Putamen (tissue), 1 donor: ENCODE measurements at regions not wholly inside any gene's neighbourhood (a gene's known extent, or its start where the extent isn't known, plus 50 kb on each side); places are given as distances from the start of the nearest gene placed in this dataset.

Source experiments
- DNase-seq: peaks from one replicate; pipeline ENCODE4 v3.0.0-alpha.2; 2016; ENCODE audit warnings: low spot score

GRCh38 chr3:6182909-6183308 lies 678.0 kb upstream of the GRM7 start:
- no peak for DNase-seq

- no peak for DNase-seq
Observed at GRCh38 chr3:6189384-6189783, 671.5 kb upstream of the GRM7 start.

GRCh38 chr3:6204891-6205290 lies 656.0 kb upstream of the GRM7 start:
- no peak for DNase-seq

- no peak for DNase-seq
Observed at GRCh38 chr3:6216135-6217026, 644.5 kb upstream of the GRM7 start.

DNA sequence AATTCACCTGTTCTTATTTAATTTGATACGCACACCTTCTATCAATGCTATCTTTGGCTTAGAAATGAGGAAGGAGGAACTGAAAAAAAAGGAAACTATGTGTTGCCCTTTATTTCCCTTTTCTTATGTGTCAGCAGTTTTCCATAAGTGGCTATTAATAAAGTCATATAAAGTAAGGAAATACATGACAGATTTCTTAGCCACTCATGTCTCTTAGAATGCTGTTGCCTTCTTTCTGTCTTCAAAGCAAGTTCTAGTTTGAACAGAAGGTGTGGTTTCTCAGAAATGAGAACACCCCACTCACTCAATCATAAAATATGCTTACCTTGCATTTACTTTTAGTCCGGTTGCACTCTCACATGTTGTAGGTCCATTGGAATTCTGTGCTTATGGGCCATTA lies 640.5 kb upstream of the GRM7 start:
- DNase-seq, result no peak

- no peak for DNase-seq
Observed at GRCh38 chr3:6222069-6222468, 638.8 kb upstream of the GRM7 start.

DNA sequence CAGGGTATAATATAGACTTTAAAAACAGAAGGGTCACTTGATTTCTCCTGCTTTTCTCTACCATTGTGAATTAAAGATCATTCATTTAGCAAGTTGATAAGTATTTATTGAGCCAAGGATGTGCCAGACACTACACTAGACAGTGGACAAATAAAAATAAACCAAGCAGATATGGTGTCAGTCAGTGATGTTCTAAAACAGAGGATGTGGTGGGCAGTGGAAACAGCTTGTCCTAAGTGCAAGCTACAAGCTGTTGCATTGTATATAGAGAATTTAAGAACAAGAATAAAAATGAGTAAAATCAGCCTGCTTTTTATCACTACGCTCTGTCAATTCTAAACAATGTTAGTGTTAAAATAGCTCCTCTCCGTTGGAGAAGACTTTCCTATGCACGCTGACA lies 637.3 kb upstream of the GRM7 start:
- no peak for DNase-seq

GRCh38 chr3:6228958-6229683 lies 631.8 kb upstream of the GRM7 start:
- DNase-seq, result no peak

DNA sequence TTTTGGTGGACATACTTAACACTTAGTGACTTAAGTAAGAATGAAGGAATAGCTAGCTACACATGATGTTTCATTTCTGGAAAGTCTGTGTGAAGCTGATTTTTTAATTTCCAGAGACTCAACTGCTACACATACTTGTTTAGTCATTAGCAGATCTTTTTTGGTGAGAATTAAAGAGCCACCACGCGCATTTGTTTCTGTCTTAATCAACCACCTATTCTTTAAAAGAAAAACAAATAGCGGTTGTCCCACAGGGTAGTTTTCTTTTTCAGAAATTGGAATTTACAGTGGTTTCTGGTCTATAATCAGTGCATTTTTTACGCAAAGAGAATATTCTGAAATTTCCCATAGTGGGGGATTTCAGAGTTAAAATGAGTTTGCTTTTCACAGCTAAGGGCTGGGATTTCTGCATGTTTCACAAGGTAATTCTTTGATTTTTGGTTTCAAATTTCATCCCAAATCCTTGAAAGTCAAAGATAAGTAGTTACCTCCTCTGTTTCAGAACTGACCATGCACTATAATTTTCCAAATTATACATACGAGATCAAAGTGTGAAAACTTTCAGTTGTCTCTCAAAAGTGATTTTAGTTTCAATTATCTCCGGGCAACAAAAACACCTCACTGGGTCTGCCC lies 631.0 kb upstream of the GRM7 start:
- DNase-seq, result no peak

DNA sequence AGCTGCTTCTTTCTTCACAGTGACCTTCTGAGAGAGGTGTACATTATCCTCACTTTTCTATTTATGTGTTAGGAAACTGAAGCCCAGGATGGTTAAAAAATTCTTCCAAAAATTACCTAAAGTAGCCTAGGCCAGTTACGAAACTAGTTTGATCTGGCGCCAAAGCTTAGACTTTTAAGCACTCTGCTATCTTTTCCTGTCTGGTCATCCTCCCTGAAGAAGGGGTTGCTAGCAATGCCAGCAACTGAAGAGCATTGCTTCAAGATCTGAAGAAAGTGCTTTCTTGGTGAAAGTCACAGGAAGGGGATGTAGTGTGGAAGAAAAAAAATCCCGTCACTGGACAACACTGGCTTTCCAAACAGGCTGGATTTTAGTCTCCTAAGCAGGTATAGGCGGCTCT lies 618.8 kb upstream of the GRM7 start:
- DNase-seq, result no peak

DNA sequence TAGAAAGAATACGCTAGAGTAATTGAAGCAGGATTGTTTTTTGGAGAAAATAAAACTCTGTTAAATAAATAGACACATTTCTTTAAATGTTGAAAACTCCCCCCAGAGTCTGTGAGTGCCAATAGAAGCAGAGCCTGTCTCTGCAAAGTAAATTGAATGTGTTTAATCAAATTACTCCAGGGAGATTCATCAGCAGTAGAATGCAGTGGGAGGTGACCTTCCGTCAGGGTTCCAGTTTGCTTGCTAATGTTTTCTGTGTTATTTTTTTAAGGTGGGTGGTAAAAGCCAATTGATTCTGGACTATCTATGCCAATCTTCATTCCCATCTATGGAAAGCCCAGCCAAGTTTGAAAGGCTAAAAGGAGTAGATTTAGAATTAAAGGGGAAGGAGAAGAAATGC lies 612.4 kb upstream of the GRM7 start:
- no peak for DNase-seq

GRCh38 chr3:6249679-6250078 lies 611.2 kb upstream of the GRM7 start:
- no peak for DNase-seq

DNA sequence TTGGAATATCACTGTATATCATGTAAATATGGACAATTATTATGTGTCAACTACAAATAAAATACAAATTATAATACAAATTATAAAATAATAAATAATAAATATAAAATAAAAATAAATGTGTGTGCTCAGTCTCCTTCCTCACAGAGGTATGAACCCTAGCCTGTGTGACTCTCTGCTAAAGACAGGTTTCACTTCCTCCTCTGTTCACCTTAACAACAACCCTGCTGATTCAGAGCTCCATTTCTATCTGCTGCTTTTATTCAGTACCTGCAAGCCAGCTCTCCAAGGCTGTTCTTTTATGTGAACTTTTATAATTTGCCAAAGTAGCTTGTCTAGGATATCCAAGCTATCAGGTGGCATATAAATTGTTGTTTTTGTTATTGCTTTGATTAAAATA lies 610.7 kb upstream of the GRM7 start:
- no peak for DNase-seq

GRCh38 chr3:6251612-6252400 lies 609.1 kb upstream of the GRM7 start:
- DNase-seq, result no peak

- no peak for DNase-seq
Observed at GRCh38 chr3:6254490-6254889, 606.4 kb upstream of the GRM7 start.

DNA sequence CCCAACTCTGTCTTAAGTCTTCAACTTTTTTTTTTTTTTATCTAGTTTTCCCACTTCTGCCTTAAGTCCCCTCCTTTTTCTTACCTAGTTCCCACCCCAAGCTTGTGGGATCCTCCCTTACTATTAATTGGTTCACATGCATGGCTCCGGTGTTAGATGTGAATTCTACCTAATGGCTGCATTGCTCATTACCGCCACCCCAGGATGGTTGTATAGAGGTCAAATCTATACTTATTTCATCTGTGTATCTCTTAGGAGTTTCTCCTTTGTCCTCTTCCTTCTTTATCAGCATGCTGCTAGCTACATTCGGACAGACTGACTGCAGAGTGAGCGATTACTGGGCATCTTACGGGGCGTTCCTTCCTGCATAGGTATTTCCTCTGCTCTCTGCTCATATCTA lies 605.7 kb upstream of the GRM7 start:
- DNase-seq, result no peak

DNA sequence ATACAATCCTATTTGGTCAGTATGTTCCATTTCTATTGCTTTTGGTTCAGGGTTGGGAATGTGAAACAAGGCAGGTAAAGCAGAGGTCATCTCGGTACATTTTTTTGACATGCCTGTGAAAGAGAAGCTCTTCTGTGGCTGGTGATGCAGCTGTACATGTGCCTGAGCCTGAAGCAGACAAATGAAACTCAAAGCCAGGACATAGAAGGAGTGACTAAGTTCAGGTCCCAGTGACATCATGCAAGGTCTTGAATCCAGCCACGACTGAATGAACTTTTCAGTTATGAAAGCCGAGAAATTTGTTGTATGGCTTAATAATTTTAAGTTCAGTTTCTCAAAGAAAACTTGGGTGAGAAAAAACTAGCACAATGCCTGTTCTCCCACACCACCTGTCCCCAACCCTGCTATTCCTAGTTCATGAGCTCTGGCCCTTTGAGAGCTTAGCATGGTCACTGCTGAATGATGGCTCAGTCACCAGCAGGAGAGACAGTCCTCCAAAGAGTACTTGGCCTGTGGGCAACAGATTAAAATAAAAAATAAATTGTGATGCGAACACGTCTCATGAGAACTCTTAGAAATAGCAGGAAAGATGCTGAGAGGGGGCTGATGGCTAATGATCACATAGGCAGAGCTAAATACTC lies 600.2 kb upstream of the GRM7 start:
- no peak for DNase-seq

DNA sequence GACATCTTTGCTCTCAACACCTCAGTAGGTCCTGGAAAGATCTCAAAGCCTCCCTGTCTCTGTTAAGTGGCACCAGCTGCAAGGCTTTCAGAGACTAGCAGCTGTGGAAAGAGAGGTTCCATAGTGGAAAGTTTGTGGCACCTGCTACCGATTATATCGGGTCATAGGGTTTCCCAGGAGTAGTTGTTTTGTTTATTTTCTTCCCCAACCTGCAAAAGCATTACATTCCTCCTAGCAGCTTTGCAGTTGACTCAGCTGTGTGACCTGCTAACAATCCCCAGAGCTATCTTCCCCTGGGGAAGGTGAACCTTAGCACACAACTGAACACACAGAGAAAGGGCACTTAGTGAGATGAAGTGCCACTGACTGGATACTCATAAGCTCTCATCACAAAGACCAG lies 598.9 kb upstream of the GRM7 start:
- no peak for DNase-seq

DNA sequence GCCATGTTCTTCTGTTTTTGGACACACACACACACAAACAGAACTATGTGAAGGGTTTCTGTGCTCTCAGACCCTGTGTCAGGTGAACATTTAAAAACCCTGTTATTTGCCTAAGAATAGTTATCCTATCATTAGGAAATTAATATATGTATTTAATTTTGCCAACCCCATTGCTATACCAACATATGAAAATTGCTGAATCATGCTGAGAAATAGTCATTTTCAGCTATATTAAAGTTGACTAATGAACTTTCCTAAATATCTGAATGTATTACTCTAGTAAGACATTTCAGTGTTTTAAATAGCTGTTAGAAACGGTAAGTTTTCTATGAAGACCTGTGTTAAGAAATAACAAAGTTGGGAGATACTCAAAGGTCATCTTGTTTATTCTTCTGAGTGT lies 596.9 kb upstream of the GRM7 start:
- no peak for DNase-seq

DNA sequence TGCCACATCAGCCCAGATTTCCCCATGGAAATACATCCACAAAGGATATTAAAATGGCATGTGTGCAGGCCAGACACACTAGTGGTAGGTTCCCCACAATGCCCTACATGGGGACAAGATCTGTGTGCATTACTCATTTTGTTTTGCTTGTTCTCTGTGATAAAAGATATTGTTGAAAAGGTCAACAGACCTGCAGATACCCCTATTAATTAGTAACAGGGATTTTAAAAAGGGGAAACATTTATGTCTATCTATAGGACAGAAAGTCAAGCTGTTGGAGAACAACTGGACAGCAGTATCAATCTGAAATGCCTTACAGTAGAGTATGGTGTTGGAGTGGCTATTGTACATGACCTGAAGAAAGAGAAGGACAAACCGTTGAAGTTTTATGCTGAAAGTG lies 596.0 kb upstream of the GRM7 start:
- DNase-seq, result no peak

- DNase-seq, result no peak
Observed at GRCh38 chr3:6266135-6266534, 594.8 kb upstream of the GRM7 start.

DNA sequence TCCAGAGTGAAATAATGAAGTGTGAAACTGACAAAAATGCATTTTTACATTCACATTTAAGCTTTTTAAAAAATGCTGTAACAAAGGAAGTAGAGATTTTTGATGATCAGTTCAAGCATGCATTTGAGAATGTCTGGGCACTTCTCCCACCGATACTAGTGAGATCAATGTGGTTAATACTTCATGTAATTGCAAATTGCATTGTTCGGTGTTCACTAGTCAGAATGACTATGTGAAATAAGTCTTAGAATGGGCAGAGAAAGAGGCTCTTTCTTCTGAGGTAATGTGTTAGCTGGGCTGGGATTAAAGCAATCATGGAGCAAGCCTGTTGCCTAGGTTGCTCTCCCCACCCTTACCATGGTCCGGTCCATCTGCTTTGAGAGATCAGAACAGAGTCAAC lies 587.0 kb upstream of the GRM7 start:
- no peak for DNase-seq
